H1 (cell line): ENCODE measurements at regions not wholly inside any gene's neighbourhood (a gene's known extent, or its start where the extent isn't known, plus 50 kb on each side); places are given as distances from the start of the nearest gene placed in this dataset.
A peak's percentile ranks its signal among the peaks of the same experiment; 100 is the strongest.

Experiments
- CTCF ChIA-PET: fragments of 300-600 bp; sonication (Branson Sonifier 250); formaldehyde crosslinking; loops from one replicate; lab custom pipeline; 2021; ENCODE audit not compliant: partially characterized antibody; lab: Charles Lee
- POLR2A ChIA-PET: fragments of 300-600 bp; sonication (Branson Sonifier 250); formaldehyde crosslinking; loops from one replicate; lab custom pipeline; 2021; ENCODE audit warnings: inconsistent platforms; ENCODE audit not compliant: partially characterized antibody; lab: Charles Lee
- DNase-seq, 2 experiments: peaks; one replicate each; pipeline versions ENCODE4 v3.0.0 to v3.0.0-alpha.2; 2010 to 2022; ENCODE audit warnings: low spot score in 2 of 2, low read depth in 1 of 2, mixed read lengths in 1 of 2
- FAIRE-seq: peaks from 2 replicates; lab custom pipeline; 2011; peaks lifted over from hg19 to GRCh38; lab: Jason Lieb, UNC
- H2AFZ ChIP-seq: 2 replicates; pipeline ENCODE4 v1.8.1; 2012; ENCODE audit warnings: low read length, inconsistent platforms
- H2AK5ac ChIP-seq: 2 replicates; pipeline ENCODE4 v1.6.1; 2013; ENCODE audit warnings: low read depth, low read length
- H2BK120ac ChIP-seq: replicated peaks from 2 replicates; pipeline ENCODE3; 2013; ENCODE audit warnings: low read depth, low read length, inconsistent platforms
- H2BK12ac ChIP-seq: 2 replicates; pipeline ENCODE4 v1.6.1; 2013; ENCODE audit warnings: low read depth, low read length
- H2BK15ac ChIP-seq: 2 replicates; pipeline ENCODE4 v1.6.1; 2013; ENCODE audit warnings: low read length
- H2BK20ac ChIP-seq: 2 replicates; pipeline ENCODE4 v1.6.1; 2013; ENCODE audit warnings: low read length
- H2BK5ac ChIP-seq: 2 replicates; pipeline ENCODE4 v1.6.1; 2013; ENCODE audit warnings: low read depth, low read length
- H3K14ac ChIP-seq: 2 replicates; pipeline ENCODE4 v1.6.1; 2013; ENCODE audit warnings: inconsistent platforms; ENCODE audit not compliant: insufficient read length
- H3K18ac ChIP-seq: 2 replicates; pipeline ENCODE4 v1.6.1; 2013; ENCODE audit warnings: low read length; ENCODE audit errors: extremely low read depth
- H3K23ac ChIP-seq: 2 replicates; pipeline ENCODE4 v1.6.1; 2013; ENCODE audit warnings: inconsistent platforms; ENCODE audit not compliant: insufficient read length
- H3K23me2 ChIP-seq: 2 replicates; pipeline ENCODE4 v1.6.1; 2013; ENCODE audit warnings: low read depth, low read length
- H3K27ac ChIP-seq: 2 replicates; pipeline ENCODE4 v1.6.1; 2011; ENCODE audit warnings: low read depth, low read length, inconsistent platforms
- H3K27me3 ChIP-seq, 4 experiments: replicated peaks in 1 of 4; 1 replicate in 1 of 4; 2 replicates in 3 of 4; pipeline versions ENCODE4 v1.6.1 to v1.8.1; 2011 to 2013; ENCODE audit warnings: low read length in 3 of 4, mild to moderate bottlenecking in 3 of 4, inconsistent platforms in 2 of 4, mixed read lengths in 2 of 4, moderate library complexity in 1 of 4; ENCODE audit not compliant: control insufficient read depth in 3 of 4, insufficient read depth in 3 of 4; ENCODE audit errors: extremely low read depth in 1 of 4
- H3K36me3 ChIP-seq, 4 experiments: 2 replicates each; pipeline versions ENCODE4 v1.6.1 to v1.8.1; 2011 to 2013; ENCODE audit warnings: mild to moderate bottlenecking in 4 of 4, low read length in 3 of 4, moderate library complexity in 2 of 4, control low read depth in 1 of 4, inconsistent platforms in 1 of 4; ENCODE audit not compliant: insufficient read depth in 4 of 4, control insufficient read depth in 2 of 4
- H3K4ac ChIP-seq: replicated peaks from 2 replicates; pipeline ENCODE3; 2013; ENCODE audit warnings: low read length, low read depth, mixed read lengths, inconsistent platforms; ENCODE audit not compliant: insufficient read length
- H3K4me1 ChIP-seq, 4 experiments: replicated peaks in 1 of 4; 1 replicate in 1 of 4; 2 replicates in 3 of 4; pipeline versions ENCODE4 v1.6.1 to v1.8.1; 2011 to 2013; ENCODE audit warnings: low read length in 3 of 4, inconsistent platforms in 2 of 4, mixed read lengths in 1 of 4; ENCODE audit not compliant: insufficient read depth in 4 of 4, control insufficient read depth in 3 of 4
- H3K4me2 ChIP-seq, 2 experiments: 2 replicates each; pipeline versions ENCODE4 v1.6.1 to v1.8.1; 2011 to 2013; ENCODE audit warnings: low read depth in 2 of 2, low read length in 2 of 2, control low read depth in 1 of 2, inconsistent platforms in 1 of 2, mild to moderate bottlenecking in 1 of 2; ENCODE audit not compliant: insufficient read depth in 1 of 2
- H3K4me3 ChIP-seq, 4 experiments: fragments of 200-600, 300-600 bp in 1 of 4; sonication (generic), shearing (Covaris generic), sonication (Bioruptor Twin) in 1 of 4; 2 replicates each; pipeline versions ENCODE4 v1.5.1 to v1.8.1; 2011 to 2016; ENCODE audit warnings: low read length in 4 of 4, low read depth in 3 of 4, control low read depth in 2 of 4, inconsistent platforms in 2 of 4, mild to moderate bottlenecking in 2 of 4, mixed read lengths in 1 of 4, moderate library complexity in 1 of 4; ENCODE audit not compliant: insufficient read depth in 2 of 4; ENCODE audit errors: extremely low read depth in 1 of 4
- H3K56ac ChIP-seq: replicated peaks from 2 replicates; pipeline ENCODE3; 2013; ENCODE audit warnings: low read depth, mild to moderate bottlenecking, mixed read lengths, low read length, inconsistent platforms; ENCODE audit not compliant: insufficient read length
- H3K79me1 ChIP-seq: 2 replicates; pipeline ENCODE4 v1.6.1; 2013; ENCODE audit warnings: low read depth, low read length, control low read depth
- H3K79me2 ChIP-seq, 2 experiments: 2 replicates each; pipeline versions ENCODE4 v1.6.1 to v1.8.1; 2012 to 2013; ENCODE audit warnings: low read length in 2 of 2, mild to moderate bottlenecking in 2 of 2, inconsistent platforms in 1 of 2; ENCODE audit not compliant: insufficient read depth in 2 of 2, control insufficient read depth in 1 of 2
- H3K9ac ChIP-seq, 4 experiments: replicated peaks in 1 of 4; 1 replicate in 1 of 4; 2 replicates in 3 of 4; pipeline versions ENCODE4 v1.6.1 to v1.8.1; 2011 to 2013; ENCODE audit warnings: low read depth in 3 of 4, low read length in 3 of 4, control low read depth in 2 of 4, mild to moderate bottlenecking in 2 of 4, moderate library complexity in 2 of 4, inconsistent platforms in 1 of 4; ENCODE audit errors: extremely low read depth in 1 of 4
- H3K9me3 ChIP-seq, 2 experiments: 2 replicates each; pipeline versions ENCODE4 v1.6.1 to v1.8.1; 2012 to 2013; ENCODE audit warnings: mild to moderate bottlenecking in 2 of 2, moderate library complexity in 2 of 2, control low read depth in 1 of 2, inconsistent platforms in 1 of 2, low read depth in 1 of 2, low read length in 1 of 2, mixed read lengths in 1 of 2; ENCODE audit not compliant: insufficient read depth in 2 of 2
- H4K20me1 ChIP-seq, 2 experiments: replicated peaks in 1 of 2; 2 replicates each; pipeline versions ENCODE3 to v1.8.1; 2011 to 2013; ENCODE audit warnings: inconsistent platforms in 2 of 2, low read length in 2 of 2, mild to moderate bottlenecking in 1 of 2; ENCODE audit not compliant: insufficient read depth in 2 of 2, control insufficient read depth in 1 of 2
- H4K5ac ChIP-seq: 2 replicates; pipeline ENCODE4 v1.6.1; 2013; ENCODE audit warnings: low read length, low read depth, mixed read lengths, inconsistent platforms; ENCODE audit not compliant: insufficient read length
- H4K8ac ChIP-seq: 2 replicates; pipeline ENCODE4 v1.8.0; 2013; ENCODE audit warnings: mild to moderate bottlenecking, moderate library complexity, low read length, inconsistent platforms; ENCODE audit not compliant: insufficient read depth; ENCODE audit errors: extremely low read depth
- H4K91ac ChIP-seq: replicated peaks from 2 replicates; pipeline ENCODE3; 2013; ENCODE audit warnings: low read length, mixed read lengths, inconsistent platforms; ENCODE audit not compliant: insufficient read length
- GTF2F1 ChIP-seq: IDR thresholded peaks from 2 replicates; pipeline ENCODE4 v1.6.1; 2012; ENCODE audit warnings: low read depth, low read length, improper control_type of control experiment, borderline replicate concordance
- HDAC2 ChIP-seq, 2 experiments: fragments of 300-600 bp in 1 of 2; sonication (generic) in 1 of 2; IDR thresholded peaks; 2 replicates each; pipeline ENCODE4 v1.6.1; 2011 to 2012; ENCODE audit warnings: low read depth in 2 of 2, low read length in 2 of 2, mild to moderate bottlenecking in 2 of 2, moderate library complexity in 2 of 2, borderline replicate concordance in 1 of 2, inconsistent platforms in 1 of 2
- KDM1A ChIP-seq: fragments of 200-600, 300-600 bp; sonication (generic); IDR thresholded peaks from 2 replicates; pipeline ENCODE4 v1.7.1; 2016; ENCODE audit warnings: mild to moderate bottlenecking, low read length, borderline replicate concordance
- SP2 ChIP-seq: IDR thresholded peaks from 2 replicates; pipeline ENCODE4 v1.6.1; 2012; ENCODE audit warnings: mild to moderate bottlenecking, low read length, inconsistent platforms
- TEAD4 ChIP-seq: IDR thresholded peaks from 2 replicates; pipeline ENCODE4 v1.6.1; 2012; ENCODE audit warnings: low read depth, low read length, inconsistent platforms, mixed read lengths
- ZNF274 ChIP-seq: IDR thresholded peaks from 2 replicates; pipeline ENCODE4 v1.7.0; 2012; ENCODE audit warnings: low read length, borderline replicate concordance; ENCODE audit errors: extremely low read depth
- WGBS, 2 experiments: shearing (Covaris generic) in 1 of 2; methylation state at CpG; one replicate each; pipeline versions ENCODE4 v1.1.6 to v1.1.7; 2013 to 2015; ENCODE audit warnings: low lambda C conversion rate in 2 of 2, mixed read lengths in 2 of 2, inconsistent platforms in 1 of 2, low coverage in 1 of 2, missing lambda C conversion rate in 1 of 2; ENCODE audit not compliant: insufficient replicate concordance in 2 of 2, insufficient coverage in 1 of 2, insufficient read length in 1 of 2; ENCODE audit errors: extremely low coverage in 1 of 2, missing lambda C conversion rate in 1 of 2; 5-methylcytosine and 5-hydroxymethylcytosine counted together

- no peaks in the 10 kb centered on the region for H4K20me1 ChIP-seq
- H3K18ac ChIP-seq = no peak overlapping the region
- H3K27ac ChIP-seq = no peak overlapping the region
- H3K9me3 ChIP-seq = no peaks in the 10 kb centered on the region
- peak overlapping the region; percentile 60; the same call in 1 of the 2 replicates for H2BK12ac ChIP-seq
- H3K9ac ChIP-seq = no peak overlapping the region
- FAIRE-seq = no peak
- peak overlapping the region; percentile 92; the same call in 1 of the 2 replicates for H2AFZ ChIP-seq
- H3K14ac ChIP-seq = no peak overlapping the region
- TF ChIP-seq HDAC2 (IDR thresholded peaks at IDR 0.05; ENCODE audit: borderline replicate concordance in 1 of 2, low read depth in 2 of 2, low read length in 2 of 2) = no peak
- TF ChIP-seq SP2 = no peak
- no peak for TF ChIP-seq GTF2F1
- no peak for TF ChIP-seq KDM1A
- TF ChIP-seq ZNF274 = no peak
- TF ChIP-seq TEAD4 = no peak
- TF ChIP-seq, all 59 proteins: peak for 0
- Histone ChIP-seq H3K56ac (no peak overlapping the region), H2BK15ac (0 out of 2 replicates have a peak overlapping the region, but pooled peaks have one; percentile 61), H3K23ac (no peak overlapping the region), H3K4me3 (peak overlapping the region in 1 of 4 experiments; percentile 63; a peak in 1 of 8 replicates), H3K4ac (no peak overlapping the region), H2BK5ac (no peak overlapping the region), H3K79me2 (no peaks in the 10 kb centered on the region), H3K23me2 (no peaks in the 10 kb centered on the region), H2AK5ac (no peak overlapping the region), H3K36me3 (no peaks in the 10 kb centered on the region), H4K5ac (no peak overlapping the region), H3K4me2 (peak overlapping the region in 1 of 2 experiments; percentile 73; a peak in 1 of 4 replicates), H2BK120ac (no peak overlapping the region), H2BK20ac (no peak overlapping the region), H3K27me3 (peaks cover 0 to 8% (median 4%) of the 10 kb centered on the region in 4 experiments; a peak in 2 of 7 replicates), H3K79me1 (no peaks in the 10 kb centered on the region), H4K91ac (no peak overlapping the region), H4K8ac (peak overlapping the region; percentile 87; the same call in 1 of the 2 replicates), H3K4me1 (peaks cover 0 to 2% (median 0%) of the 10 kb centered on the region in 4 experiments; a peak in 1 of 7 replicates)
- CTCF ChIA-PET = interaction anchor here (0.7 to 6.6 kb wide), 31 partner anchors 9 to 288 kb away, joined by 3 to 91 read pairs (median 4); no protein-coding TSS in a partner anchor
- POLR2A ChIA-PET = interaction anchor here (1.4 kb wide), 1 partner anchor 10 kb away, joined by 7 read pairs; no protein-coding TSS in a partner anchor
- DNase-seq = no peak
- WGBS, 2 experiments = 84% methylated on average over 7 of the region's 7 CpGs; no CpG with 5 or more reads in 1 of the 2 experiments
These were observed 100.7 kb downstream of the IER5 start for GRCh38 chr1:181189245-181189644.
